Glutamatergic neuron (in vitro differentiated cells): ENCODE measurements at regions not wholly inside any gene's neighbourhood (a gene's known extent, or its start where the extent isn't known, plus 50 kb on each side); places are given as distances from the start of the nearest gene placed in this dataset.

Source experiments
- DNase-seq: peaks from one replicate; pipeline ENCODE4 v3.0.0; 2022
- H3K27ac Mint-ChIP-seq: one replicate; pipeline ENCODE4 v1.8.0; 2020; ENCODE audit warnings: mild to moderate bottlenecking, mixed read lengths, inconsistent platforms; ENCODE audit not compliant: unreplicated experiment
- H3K27me3 Mint-ChIP-seq: one replicate; pipeline ENCODE4 v1.8.0; 2020; ENCODE audit warnings: mild to moderate bottlenecking, moderate library complexity, mixed read lengths, inconsistent platforms; ENCODE audit not compliant: unreplicated experiment
- H3K36me3 Mint-ChIP-seq: one replicate; pipeline ENCODE4 v1.8.0; 2020; ENCODE audit warnings: mild to moderate bottlenecking, mixed read lengths, inconsistent platforms; ENCODE audit not compliant: unreplicated experiment
- H3K4me1 Mint-ChIP-seq: one replicate; pipeline ENCODE4 v1.8.0; 2020; ENCODE audit warnings: mild to moderate bottlenecking, low read depth, mixed read lengths, inconsistent platforms; ENCODE audit not compliant: unreplicated experiment
- H3K4me3 Mint-ChIP-seq: one replicate; pipeline ENCODE4 v1.8.0; 2020; ENCODE audit warnings: mild to moderate bottlenecking, mixed read lengths, inconsistent platforms; ENCODE audit not compliant: unreplicated experiment
- H3K9me3 Mint-ChIP-seq: one replicate; pipeline ENCODE4 v1.8.0; 2020; ENCODE audit warnings: mild to moderate bottlenecking, moderate library complexity, mixed read lengths, inconsistent platforms; ENCODE audit not compliant: unreplicated experiment
- CTCF ChIP-seq: fragments of 200-600 bp; sonication (generic); IDR thresholded peaks from one replicate; pipeline ENCODE4 v1.5.0; 2021; ENCODE audit not compliant: partially characterized antibody, unreplicated experiment

GRCh38 chr4:167456619-167457018 lies 222.3 kb upstream of the SPOCK3 start:
- no peak for DNase-seq
- Mint-ChIP-seq H3K27me3 (no peaks in the 10 kb centered on the region), H3K36me3 (no peaks in the 10 kb centered on the region), H3K4me3 (no peak overlapping the region), H3K9me3 (no peaks in the 10 kb centered on the region), H3K4me1 (no peaks in the 10 kb centered on the region), H3K27ac (no peak overlapping the region)
- TF ChIP-seq CTCF = no peak

- TF ChIP-seq CTCF = no peak
- no peaks in the 10 kb centered on the region for H3K27me3 Mint-ChIP-seq
- peaks cover 2% of the 10 kb centered on the region for H3K4me1 Mint-ChIP-seq
- DNase-seq = no peak
- H3K4me3 Mint-ChIP-seq = no peak overlapping the region
- H3K9me3 Mint-ChIP-seq = no peaks in the 10 kb centered on the region
- no peaks in the 10 kb centered on the region for H3K36me3 Mint-ChIP-seq
- no peak overlapping the region for H3K27ac Mint-ChIP-seq
Measured at GRCh38 chr4:167469436-167469835, 235.1 kb upstream of the SPOCK3 start.

GRCh38 chr4:167475951-167476350 lies 241.7 kb upstream of the SPOCK3 start:
- H3K4me3 Mint-ChIP-seq = no peak overlapping the region
- no peaks in the 10 kb centered on the region for H3K36me3 Mint-ChIP-seq
- H3K27me3 Mint-ChIP-seq = no peaks in the 10 kb centered on the region

GRCh38 chr4:167492007-167492406 lies 257.7 kb upstream of the SPOCK3 start:
- Mint-ChIP-seq H3K9me3 (peaks cover 3% of the 10 kb centered on the region), H3K4me3 (no peak overlapping the region), H3K27ac (no peak overlapping the region), H3K27me3 (no peaks in the 10 kb centered on the region), H3K36me3 (peaks cover 14% of the 10 kb centered on the region), H3K4me1 (no peaks in the 10 kb centered on the region)
- no peak for DNase-seq
- TF ChIP-seq CTCF = no peak

More at GRCh38 chr4:167475951-167476350, 241.7 kb upstream of the SPOCK3 start:
- Mint-ChIP-seq H3K9me3 (no peaks in the 10 kb centered on the region), H3K4me1 (peaks cover 2% of the 10 kb centered on the region), H3K27ac (no peak overlapping the region)
- TF ChIP-seq CTCF = no peak
- DNase-seq = no peak

- no peaks in the 10 kb centered on the region for H3K4me1 Mint-ChIP-seq
- H3K9me3 Mint-ChIP-seq = peaks cover 3% of the 10 kb centered on the region
- peaks cover 2% of the 10 kb centered on the region for H3K36me3 Mint-ChIP-seq
- H3K4me3 Mint-ChIP-seq = no peak overlapping the region
- no peak for DNase-seq
- no peak overlapping the region for H3K27ac Mint-ChIP-seq
- H3K27me3 Mint-ChIP-seq = no peaks in the 10 kb centered on the region
- no peak for TF ChIP-seq CTCF
Measured at GRCh38 chr4:167509551-167509950, 275.3 kb upstream of the SPOCK3 start.
